Superior temporal gyrus (tissue), 1 donor: ENCODE measurements at regions not wholly inside any gene's neighbourhood (a gene's known extent, or its start where the extent isn't known, plus 50 kb on each side); places are given as distances from the start of the nearest gene placed in this dataset.
"Not testable (repeated sequence)": the region's sequence is repeated elsewhere in the genome, so short reads cannot be mapped to it uniquely, and the experiment has no call there.

ENCODE experiments used
- DNase-seq: peaks from one replicate; pipeline ENCODE4 v3.0.0-alpha.2; 2016; ENCODE audit errors: extremely low spot score

DNA sequence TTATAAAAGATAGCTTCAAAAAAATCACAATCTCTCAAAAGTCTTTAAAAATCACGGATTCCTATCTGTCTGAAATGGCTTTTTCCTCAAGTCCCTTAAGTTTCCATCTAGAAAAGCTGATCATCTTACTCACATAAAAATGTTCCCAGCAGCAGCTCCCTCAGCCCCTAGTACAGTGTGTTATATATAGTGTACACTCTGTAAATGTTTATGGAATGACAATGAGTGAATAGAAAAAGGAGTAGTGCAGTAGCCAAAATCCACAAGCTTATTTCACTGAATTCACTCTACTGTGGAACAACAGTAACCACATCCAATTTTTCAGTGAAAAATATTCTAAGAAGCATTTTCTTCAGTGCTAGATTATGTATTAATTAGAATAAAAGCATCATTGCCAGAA lies 609.4 kb downstream of the DTWD2 start:
- DNase-seq: peak; percentile 26

GRCh38 chr5:118377420-118377819 lies 610.9 kb downstream of the DTWD2 start:
- no peak for DNase-seq

- DNase-seq: no peak
These were observed 616.1 kb downstream of the DTWD2 start for GRCh38 chr5:118371973-118372831.

DNA sequence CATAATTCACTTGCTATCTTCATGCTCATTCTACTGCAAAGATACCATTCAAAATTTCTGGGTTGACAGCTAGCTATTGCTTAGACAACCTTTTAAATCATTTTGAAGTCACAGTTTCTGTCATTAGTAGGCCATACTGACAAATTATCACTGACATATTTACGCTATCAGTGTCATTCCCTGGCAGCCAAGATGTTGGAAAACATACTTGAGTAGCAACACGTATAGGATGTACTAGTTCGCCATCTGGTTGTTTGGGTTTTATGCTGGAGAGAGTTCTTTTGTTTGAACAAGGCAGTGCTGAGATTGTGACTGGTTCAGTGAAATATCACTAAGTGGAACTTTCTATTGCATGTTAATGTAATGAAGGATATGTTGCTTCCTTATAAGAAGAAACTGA lies 621.9 kb downstream of the DTWD2 start:
- no peak for DNase-seq

DNA sequence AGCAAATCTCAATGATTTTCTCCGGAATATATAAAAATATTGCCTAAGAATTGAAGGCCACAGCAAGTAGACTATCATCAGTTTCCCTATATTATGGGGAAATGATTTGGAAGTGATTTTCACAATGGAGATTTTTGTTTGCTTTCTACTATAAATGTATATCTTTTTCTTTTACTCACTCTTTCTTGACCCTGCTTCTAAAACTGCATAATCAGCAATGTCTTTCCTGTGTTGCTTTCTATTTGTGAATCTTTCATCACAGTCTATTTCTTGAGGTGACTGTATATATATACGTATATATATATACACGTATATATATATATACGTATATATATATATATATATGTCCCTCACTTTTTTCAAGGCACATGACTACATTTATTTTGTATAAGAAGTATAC lies 622.6 kb downstream of the DTWD2 start:
- DNase-seq: no peak

DNA sequence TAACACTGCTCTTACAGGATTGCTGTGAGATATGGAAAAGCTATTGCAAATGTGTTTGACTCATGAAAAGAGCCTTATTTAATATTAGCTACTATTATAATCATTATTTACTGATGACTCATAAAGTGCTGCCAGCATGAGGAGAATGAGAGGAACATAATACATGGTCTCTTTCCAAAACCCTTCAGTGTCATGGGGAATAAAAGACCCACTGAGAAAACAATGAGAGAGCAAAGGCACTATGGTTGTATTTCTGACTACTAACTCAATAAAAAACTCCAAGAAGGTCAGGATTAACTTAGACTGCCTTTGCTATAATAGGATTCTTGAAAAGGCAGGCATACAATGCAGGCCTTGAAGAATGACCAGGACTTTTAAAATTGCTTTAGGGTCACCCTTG lies 633.5 kb downstream of the DTWD2 start:
- no peak for DNase-seq

DNA sequence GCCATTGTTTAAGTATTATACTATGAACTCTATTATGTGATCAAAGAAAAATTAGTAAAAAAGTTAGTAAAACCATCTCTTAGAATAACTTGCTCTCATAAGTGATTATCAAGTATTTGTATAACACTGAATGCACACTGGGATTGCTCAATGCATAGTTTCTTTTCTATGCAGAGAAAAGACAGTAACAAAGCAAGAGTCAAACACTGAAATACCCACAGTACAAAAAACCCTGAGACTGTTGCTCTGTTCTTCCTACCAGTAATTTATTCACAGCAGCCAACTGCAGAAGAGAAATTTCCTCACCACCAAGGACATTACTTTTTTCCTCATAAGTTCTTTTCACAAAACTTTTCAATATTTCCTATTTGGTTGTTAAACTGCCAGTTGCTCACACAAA lies 634.4 kb downstream of the DTWD2 start:
- DNase-seq: no peak

- DNase-seq: no peak
These were observed 651.9 kb downstream of the DTWD2 start for GRCh38 chr5:118336468-118336867.

DNA sequence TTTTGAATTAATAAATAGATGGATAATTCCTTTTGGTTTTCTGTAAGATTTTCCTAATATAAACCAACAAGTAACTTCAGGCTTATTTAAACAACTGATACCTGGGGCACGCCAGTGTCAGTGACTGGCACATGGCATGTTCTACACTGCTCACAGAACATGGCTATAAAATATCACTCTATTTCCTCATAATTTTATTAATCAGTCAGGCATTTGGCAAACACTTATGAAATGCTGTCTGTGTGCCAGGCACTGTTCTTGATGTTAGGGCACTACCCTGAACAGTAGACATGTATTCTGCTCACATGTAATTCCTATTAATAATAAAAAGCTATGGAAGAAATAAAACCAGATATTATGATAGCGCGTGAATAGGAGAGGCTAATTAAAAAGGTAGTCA lies 661.0 kb downstream of the DTWD2 start:
- no peak for DNase-seq

DNA sequence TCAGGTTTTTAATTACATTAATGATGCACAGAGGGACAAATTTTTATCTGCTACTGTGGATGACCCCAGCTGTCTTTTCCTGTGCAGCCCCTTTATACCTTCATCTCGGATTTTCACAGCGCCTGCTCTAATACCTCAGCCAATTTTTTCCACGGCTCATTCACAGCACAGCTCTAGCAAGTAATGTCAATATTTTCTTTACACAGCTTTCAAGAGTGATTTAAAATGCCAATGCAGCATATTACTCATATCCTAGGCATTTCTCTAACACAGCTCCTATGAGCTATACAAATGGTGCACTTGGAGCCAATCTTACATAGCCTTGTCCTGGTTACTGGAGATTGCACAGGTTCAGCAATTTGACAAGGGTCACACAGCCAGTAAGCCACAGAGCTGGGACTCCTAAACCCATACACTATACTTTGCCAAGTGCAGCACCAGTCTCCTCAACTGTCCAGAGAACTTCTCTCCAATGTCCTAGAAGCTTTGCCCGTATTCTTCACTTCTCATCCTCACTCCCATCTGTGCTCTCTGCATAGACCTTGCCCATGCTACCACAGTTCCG lies 661.8 kb downstream of the DTWD2 start:
- no peak for DNase-seq

GRCh38 chr5:118325931-118326330 lies 662.4 kb downstream of the DTWD2 start:
- no peak for DNase-seq

DNA sequence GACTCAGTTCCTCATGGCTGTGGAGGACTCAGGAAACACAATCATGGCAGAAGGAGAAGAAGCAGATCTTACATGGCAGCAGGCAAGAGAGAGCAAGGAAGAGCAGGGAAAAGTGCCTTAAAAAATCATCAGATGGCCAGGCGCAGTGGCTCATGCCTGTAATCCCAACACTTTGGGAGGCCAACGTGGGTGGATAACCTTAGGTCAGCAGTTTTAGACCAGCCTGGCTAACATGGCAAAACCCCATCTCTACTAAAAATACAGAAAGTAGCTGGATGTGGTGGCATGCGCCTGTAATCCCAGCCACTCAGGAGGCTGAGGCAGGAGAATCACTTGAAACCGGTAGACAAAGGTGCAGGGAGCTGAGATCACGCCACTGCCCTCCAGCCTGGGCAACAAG lies 664.6 kb downstream of the DTWD2 start:
- not testable (repeated sequence) for DNase-seq

- no peak for DNase-seq
These were observed 667.3 kb downstream of the DTWD2 start for GRCh38 chr5:118321081-118321480.

GRCh38 chr5:118320121-118320520 lies 668.2 kb downstream of the DTWD2 start:
- DNase-seq: no peak

DNA sequence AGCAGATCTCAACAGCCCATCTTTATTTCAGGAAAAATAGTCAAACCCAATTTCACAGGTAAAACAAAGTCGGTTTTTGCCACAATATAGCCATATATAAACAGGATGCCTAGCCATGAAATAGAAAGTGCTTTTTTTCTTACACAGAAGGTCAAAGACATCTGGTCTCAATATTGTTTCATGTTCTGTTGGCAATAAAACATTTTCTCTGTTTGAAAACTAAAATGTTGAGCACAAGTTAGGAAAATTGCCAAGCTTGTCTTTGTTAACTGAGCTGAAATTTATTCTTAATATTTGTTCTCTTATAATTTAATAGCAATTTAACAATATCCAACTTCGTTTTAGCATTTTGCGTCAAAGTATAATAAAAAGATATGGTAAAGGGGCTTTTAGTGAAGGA lies 673.4 kb downstream of the DTWD2 start:
- no peak for DNase-seq

DNA sequence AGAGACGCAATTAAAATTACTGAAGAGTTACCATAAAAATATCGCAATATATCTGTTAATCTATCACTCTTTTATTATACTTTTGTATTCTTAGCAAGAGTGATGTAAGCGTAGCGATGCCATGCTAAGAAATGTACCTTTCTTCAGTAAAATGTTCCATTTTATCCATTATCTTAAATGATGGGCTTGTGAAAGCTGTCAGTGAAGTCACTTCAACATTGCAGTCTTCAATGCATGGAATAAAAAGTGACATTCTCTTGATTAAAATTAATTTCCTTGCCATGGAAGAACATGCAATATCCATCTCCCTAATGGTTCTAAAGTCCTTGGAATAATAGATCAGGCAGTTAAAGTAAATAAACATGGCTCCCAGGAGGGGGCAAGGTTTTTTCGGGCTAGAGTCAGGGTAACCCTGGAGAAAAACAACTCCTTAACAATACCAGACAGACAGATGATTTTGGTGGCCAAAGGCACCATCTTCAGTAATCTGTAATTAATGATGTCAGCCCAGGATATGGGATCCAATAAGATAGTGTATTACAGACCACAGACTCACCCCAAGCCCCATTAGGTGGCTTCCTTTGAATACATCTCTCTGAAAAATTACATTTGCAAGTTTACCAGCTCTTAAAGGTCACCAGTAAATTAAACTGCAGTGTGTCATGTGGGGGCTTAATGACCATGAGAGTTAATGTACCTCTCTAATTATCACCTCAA lies 677.1 kb downstream of the DTWD2 start:
- no peak for DNase-seq

DNA sequence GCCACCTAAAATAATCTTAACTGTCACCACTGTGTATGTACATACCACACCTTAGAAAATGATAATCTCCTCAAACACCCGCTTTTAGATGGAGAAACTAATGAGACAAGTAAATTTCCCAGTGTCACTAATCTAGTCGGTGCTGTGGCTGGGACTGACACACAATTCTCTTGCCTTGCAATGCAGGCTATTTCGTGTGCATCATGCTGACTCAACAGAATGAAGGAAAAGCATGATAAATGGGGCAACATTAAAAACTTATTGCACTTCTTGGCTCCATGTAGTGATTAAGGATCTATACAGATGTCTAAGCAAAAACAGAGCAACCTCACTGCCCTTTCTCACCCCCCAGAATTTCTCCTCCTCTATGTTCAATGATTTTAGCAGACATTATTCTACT lies 677.9 kb downstream of the DTWD2 start:
- no peak for DNase-seq

- DNase-seq: no peak
These were observed 685.1 kb downstream of the DTWD2 start for GRCh38 chr5:118303296-118303695.

DNA sequence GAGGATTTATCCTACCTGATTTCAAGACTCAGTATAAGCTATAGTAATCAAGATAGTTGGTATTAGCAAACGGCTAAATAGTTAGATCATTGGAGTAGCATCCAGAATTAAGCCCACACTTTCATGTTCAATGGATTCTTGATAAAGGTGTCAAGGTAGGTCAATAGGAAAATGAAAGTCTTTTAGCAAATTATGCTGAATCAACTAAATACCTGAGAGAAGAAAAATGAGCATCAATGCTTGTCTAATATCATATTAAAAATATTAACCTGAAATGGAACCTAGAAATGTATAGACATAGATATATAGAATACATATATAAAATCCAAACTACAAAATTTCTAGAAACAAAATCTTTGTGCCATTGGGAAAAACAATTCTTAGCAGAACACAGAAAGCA lies 685.6 kb downstream of the DTWD2 start:
- DNase-seq: no peak

GRCh38 chr5:118301696-118302095 lies 686.7 kb downstream of the DTWD2 start:
- no peak for DNase-seq

GRCh38 chr5:118295045-118295444 lies 693.3 kb downstream of the DTWD2 start:
- no peak for DNase-seq

DNA sequence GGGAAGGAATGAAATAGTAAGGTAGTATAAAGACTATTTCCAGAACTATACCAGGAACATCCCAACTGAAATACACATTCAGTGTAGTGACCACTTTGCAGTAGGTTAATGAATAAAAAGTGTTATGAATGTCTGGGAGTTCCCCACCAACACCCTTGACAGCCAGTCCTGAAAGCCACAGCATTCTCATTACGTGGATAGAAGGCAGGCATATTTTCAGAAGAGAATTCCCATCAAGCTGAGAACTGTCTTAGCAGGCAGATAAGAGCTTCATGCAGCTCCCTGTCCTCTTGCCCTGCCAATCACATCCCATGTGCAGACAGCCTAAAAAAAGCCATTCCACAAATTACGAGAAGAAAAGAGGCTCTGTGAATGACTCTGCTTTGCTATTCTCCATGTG lies 695.0 kb downstream of the DTWD2 start:
- DNase-seq: no peak

GRCh38 chr5:118290204-118290603 lies 698.1 kb downstream of the DTWD2 start:
- no peak for DNase-seq
